ENCODE measurements at regions not wholly inside any gene's neighbourhood (a gene's known extent, or its start where the extent isn't known, plus 50 kb on each side); places are given as distances from the start of the nearest gene placed in this dataset.

GRCh38 chr18:44246001-44246400, 434.7 kb upstream of the SETBP1 start:
- TF ChIP-seq CTCF (IDR thresholded peaks at IDR 0.05; ENCODE audit: low read depth, low read length), result no peak
- TF ChIP-seq POLR2A (IDR thresholded peaks at IDR 0.05; ENCODE audit: extremely low read depth, insufficient read length), result no peak
- no peak for TF ChIP-seq MYC (IDR thresholded peaks at IDR 0.05; ENCODE audit: low read depth, low read length)
